ENCODE measurements at regions not wholly inside any gene's neighbourhood (a gene's known extent, or its start where the extent isn't known, plus 50 kb on each side); places are given as distances from the start of the nearest gene placed in this dataset.

DNA sequence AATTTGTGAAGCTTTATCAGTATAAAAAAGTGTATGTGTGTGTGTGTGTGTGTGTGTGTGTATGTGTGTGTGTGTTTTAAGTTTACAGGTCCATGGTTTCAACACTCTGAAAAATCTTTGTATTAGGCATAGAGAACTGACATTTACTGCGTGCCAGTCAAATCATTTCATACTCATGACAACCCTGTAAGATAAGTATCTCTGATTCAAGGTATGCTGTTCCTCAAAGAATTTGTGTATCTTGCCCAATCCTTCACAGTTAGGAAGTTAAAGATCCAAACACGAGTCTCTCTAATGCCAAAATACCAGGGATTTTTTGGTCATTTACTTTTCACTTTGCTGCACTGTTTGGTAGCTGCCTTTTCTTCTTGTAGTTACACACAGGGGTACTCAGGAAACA is 1121.3 kb upstream of the AUTS2 start:
- no peak overlapping the region for H3K27ac ChIP-seq
- TF ChIP-seq ZFX (IDR thresholded peaks at IDR 0.05) (no peak), CTCF (conservative IDR thresholded peaks at IDR 0.05) (no peak)

DNA sequence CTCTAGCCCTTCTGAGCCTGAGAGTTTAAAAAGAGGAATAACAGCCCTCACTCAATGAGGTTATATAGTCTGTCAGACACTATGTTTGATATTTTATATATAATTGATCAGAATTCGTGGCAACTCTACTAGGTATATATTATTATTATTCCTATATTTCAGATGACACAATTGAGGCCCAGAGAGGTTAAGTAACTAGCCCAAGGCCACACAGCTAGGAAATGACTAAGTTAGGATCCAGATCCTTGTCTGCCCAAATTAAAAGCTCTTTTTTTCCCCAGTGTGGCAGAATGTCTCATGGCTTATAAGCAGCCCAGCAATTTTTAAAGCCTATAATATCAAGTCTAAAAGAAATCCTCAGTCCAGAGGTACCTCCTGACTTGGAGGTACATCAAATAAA is 1119.9 kb upstream of the AUTS2 start:
- H3K27ac ChIP-seq = no peak overlapping the region
- no peak for TF ChIP-seq ZFX (IDR thresholded peaks at IDR 0.05)
- no peak for TF ChIP-seq CTCF (conservative IDR thresholded peaks at IDR 0.05)

GRCh38 chr7:68482800-68483199 is 1115.5 kb upstream of the AUTS2 start:
- H3K27ac ChIP-seq = no peak overlapping the region
- no peak for TF ChIP-seq CTCF (conservative IDR thresholded peaks at IDR 0.05)
- TF ChIP-seq ZFX (IDR thresholded peaks at IDR 0.05) = no peak

GRCh38 chr7:68484731-68485130 is 1113.5 kb upstream of the AUTS2 start:
- no peak overlapping the region for H3K27ac ChIP-seq
- TF ChIP-seq CTCF (conservative IDR thresholded peaks at IDR 0.05) (no peak), ZFX (IDR thresholded peaks at IDR 0.05) (no peak)

- TF ChIP-seq CTCF (conservative IDR thresholded peaks at IDR 0.05) = no peak
- no peak for TF ChIP-seq ZFX (IDR thresholded peaks at IDR 0.05)
- no peak overlapping the region for H3K27ac ChIP-seq
These were observed 1112.9 kb upstream of the AUTS2 start for GRCh38 chr7:68485253-68485917.

- TF ChIP-seq CTCF (conservative IDR thresholded peaks at IDR 0.05) (no peak), ZFX (IDR thresholded peaks at IDR 0.05) (no peak)
- no peak overlapping the region for H3K27ac ChIP-seq
These were observed 1109.8 kb upstream of the AUTS2 start for GRCh38 chr7:68488341-68489060.

- no peak overlapping the region for H3K27ac ChIP-seq
- TF ChIP-seq CTCF (conservative IDR thresholded peaks at IDR 0.05) = no peak
These were observed 1106.5 kb upstream of the AUTS2 start for GRCh38 chr7:68491523-68492358.

Measured in C4-2B (cell line).